NCI-H1048 (cell line): ENCODE measurements at regions not wholly inside any gene's neighbourhood (a gene's known extent, or its start where the extent isn't known, plus 50 kb on each side); places are given as distances from the start of the nearest gene placed in this dataset.
A peak's percentile ranks its signal among the peaks of the same experiment; 100 is the strongest.
"Not testable (repeated sequence)": the region's sequence is repeated elsewhere in the genome, so short reads cannot be mapped to it uniquely, and the experiment has no call there.

Experiments
- DNase-seq: peaks from one replicate; lab custom pipeline; 2025; lab: John Stamatoyannopoulos, UW

DNA sequence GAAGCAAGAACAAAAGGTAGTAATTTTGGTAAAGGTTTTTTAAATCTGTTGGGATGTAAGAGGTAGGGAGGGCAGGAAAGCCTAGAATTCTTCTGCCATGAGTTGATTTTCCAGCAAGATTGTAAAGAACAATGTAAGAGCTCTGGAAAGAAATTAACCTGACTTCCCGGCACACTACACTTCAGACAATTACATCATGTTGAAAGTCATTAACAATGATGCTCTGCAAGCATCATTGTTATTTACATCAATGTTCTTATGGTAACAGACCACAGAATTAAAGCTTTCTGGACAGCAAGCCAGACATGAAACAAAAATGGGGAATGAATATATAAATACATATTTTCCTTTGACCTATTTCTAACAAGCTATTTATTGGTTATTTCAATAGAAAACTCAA is 342.2 kb downstream of the CEP170 start:
- DNase-seq = not testable (repeated sequence)

DNA sequence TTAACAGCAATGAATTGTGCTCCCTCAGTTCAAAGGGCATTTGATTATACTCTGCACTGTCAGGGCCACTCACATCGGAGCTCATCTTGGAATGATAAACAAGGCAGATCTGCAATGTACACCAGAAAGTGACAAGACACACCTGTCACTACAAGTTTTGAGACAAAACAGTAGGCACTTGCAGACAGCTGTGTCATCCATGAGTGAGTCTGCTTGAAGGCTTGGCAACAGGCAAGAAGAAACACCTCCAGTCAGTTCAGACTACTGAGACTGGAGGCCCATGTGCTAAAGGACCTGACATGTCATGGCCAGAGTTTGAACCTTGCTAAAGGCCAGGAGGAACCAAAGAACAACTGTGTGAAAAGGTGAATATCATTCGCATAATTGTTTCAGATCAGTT is 354.5 kb downstream of the CEP170 start:
- DNase-seq = not testable (repeated sequence)

DNA sequence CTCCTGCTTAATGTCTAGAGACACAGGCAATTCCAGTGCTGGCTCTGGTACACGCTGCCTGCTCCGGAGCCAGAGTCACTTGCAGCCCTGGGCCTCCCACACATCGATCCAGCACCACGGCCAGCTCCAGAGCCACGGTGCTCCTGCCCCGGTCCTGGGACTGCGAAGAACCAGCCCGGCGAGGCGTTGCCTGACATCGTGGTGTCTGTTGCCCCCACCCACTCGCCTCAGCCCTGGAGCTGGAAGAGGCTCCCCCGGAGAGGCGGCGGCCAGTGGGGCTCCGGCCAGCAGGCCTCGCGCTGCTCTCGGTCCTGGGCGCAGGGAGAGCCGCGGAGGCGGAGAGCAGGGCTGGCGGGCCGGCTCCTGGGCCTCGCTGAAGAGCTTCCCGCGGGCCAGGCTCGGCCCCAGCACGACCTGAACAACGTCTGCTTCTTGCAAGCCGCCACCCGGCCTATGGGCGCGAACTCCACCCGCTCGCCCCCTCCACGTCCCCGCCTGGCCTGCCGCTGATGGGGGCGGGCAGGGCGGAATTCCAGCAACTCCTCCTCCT is 364.8 kb downstream of the CEP170 start:
- no peak for DNase-seq

DNA sequence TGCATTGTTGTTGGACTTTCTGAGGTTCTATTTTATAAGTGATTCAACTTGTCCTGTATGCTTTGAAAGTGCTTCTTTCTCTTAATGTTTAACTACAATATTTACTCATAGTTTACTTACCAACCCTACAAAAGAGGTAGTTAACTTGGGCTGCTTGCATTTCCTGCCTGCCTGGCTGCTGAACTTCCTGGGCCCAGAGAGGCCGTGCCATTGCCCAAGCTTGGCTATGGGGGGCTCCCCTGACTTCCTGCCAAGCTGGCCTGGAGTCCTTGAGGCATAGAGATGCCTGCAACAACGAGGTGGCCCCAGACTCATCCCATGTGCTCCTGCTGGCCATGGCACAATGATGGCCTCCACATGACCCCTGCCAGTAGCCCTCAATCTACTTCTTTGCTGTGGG is 361.6 kb upstream of the PLD5 start:
- no peak for DNase-seq

DNA sequence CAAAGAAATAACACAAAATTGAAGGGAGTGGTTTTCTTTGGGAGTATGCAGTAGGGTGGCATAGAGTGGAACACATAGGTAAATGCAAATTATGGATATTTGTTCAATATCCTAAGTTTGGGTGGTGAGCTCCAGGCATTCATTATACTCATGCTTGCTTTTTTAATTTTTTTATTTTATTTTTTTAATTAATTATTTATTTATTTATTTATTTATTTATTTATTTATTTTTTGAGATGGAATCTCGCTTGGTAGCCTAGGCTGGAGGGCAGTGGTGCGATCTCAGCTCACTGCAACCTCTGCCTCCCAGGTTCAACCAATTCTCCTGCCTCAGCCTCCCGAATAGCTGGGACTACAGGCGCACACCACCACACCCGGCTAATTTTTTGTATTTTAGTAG is 355.5 kb upstream of the PLD5 start:
- DNase-seq = not testable (repeated sequence)

DNA sequence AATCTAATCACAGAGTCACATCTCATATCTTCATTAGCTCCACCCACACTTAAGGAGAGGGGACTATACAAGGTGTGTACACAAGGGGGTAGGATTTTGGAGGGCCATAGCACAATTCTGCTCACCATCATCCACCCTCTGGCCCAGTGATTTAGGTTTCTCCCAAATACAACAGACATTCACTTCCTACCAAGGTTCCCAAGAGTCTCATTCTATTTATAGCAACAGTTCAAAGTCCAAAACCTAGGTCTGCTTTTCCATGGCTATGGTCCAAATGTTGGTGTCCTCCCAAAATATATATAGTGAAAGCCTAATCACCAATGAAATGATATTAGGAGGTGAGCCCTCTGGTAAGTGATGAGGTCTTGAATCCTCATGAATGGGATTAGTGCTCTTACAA is 353.2 kb upstream of the PLD5 start:
- no peak for DNase-seq

DNA sequence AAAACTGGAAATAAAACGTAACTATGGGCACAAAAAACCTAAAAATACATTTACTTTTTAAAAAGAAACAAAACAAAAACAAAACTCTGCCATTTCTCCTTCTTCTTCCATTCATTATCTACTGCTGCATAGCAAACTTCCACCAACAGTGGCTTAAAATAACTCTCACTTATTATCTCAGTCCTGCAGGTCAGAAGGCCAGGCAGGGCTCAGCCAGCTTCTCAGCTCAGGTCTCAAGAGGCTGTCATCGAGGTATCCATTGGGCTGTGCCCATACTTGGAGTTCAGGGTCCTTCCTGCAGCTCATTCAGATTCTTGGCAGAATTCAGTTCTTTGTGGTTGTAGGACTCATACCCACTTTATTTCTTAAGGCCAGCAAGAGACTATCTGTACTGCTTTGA is 352.7 kb upstream of the PLD5 start:
- DNase-seq = no peak

DNA sequence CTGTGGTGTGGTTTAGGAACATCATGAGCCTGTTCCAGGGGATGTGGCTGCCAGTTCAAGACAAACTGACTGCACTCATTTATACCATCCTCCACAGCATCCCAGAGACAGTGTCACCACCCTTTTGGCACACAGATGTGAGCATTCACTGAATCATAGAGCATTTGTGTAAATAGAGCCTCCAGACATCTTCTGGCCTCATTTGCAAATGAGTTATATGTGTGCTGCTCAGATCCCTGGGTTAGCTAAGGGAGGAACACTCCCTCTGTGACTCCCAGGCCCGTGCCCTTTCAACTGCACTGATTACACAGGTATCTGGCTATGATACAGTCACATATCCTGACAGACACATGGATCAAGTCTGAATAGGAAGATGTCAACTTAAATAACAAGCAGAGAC is 351.5 kb upstream of the PLD5 start:
- no peak for DNase-seq

DNA sequence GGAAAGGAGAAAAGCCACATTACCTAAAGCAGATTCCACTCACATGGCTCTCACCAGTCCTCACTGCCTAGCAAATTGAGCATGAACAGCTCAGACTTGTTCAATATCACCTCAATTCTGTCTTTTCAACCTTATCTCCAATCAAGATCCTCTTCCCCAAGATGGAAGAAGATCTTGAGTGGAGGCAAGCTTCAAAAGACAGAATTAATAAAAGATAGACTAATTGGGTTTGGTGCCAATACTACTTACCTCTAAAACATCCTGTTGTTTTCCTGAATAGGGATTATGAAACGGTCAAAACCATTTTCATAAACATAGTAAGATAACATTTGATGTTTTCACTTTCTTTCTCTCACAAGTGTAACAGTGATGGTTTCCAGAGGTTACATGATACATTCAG is 349.2 kb upstream of the PLD5 start:
- no peak for DNase-seq

DNA sequence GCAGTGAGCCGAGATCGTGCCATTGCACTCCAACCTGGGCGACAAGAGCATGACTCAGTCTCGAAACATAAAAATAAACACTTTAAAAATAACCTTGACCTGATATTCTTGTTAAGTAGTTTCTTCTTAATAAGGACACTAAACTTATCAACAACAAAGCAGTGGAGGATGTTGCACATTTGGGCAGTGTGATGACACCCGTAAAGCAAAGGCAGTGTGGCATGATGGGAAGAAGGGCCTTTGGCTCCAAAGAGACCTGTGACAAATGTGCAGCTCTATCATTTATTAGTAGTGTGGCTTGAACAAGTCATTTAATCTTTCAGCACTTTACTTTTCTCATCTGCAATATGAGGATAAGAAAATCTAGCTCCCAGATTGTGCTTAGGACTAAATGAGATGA is 348.0 kb upstream of the PLD5 start:
- DNase-seq = no peak

DNA sequence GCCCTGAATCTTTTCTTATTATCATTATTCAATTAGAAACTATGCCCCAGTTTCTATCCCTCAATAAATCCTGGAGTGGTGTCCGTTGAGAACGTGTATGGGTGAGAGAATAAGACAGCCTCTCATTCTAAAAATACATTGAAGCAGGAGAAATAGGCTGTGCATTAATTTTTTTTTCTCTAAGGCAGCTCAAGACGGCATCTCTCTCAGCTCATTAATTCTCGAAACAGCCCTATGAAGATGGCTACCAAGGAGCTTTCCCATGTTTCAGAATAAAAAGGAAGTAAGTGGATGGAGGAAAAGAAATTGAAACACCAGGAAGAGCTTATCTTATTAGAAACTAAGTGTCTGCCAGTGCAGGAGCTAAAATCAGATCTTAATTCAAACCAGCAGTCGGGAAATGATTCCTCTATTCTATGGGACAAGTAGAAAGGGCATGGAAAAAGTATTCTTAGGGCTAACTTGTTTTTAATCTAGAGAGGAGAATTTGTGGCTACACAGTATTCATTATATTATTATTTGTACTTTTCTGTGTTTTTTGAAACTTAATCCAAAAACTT is 347.1 kb upstream of the PLD5 start:
- no peak for DNase-seq

DNA sequence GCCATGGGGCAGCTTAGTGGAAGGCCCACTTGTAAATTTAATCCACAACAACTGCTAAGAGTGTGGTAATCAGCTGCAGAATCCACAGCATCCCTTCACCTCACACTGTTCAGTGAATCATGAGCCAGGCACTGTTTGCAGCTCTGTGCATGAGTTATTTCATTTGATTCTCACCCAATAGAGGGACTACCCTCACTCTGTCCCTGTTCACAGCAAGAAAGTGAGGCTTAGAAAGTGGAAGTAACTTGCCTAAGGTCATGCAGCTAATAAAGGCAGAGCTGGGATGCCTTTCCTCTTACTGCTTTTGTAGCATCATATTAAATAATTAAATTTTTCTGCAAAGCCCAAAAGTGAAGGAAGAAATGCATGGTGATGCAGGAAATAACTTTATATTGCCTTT is 346.5 kb upstream of the PLD5 start:
- no peak for DNase-seq

DNA sequence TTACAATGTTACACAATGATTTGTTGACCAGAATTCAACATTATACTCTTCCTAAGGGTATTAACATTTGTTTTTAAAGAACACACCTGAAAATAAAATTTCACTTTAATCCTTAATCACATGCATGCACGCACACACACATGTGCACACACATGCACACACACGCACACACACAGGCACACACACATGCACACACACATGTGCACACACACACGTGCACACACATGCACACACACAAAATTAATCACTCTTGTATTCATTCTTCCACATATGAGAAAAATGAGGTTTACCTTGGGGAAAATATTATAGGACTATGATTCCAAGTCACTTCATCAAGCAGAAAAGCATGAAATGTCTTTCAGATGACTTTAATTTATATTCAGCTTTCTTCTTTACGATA is 331.8 kb upstream of the PLD5 start:
- DNase-seq = no peak

DNA sequence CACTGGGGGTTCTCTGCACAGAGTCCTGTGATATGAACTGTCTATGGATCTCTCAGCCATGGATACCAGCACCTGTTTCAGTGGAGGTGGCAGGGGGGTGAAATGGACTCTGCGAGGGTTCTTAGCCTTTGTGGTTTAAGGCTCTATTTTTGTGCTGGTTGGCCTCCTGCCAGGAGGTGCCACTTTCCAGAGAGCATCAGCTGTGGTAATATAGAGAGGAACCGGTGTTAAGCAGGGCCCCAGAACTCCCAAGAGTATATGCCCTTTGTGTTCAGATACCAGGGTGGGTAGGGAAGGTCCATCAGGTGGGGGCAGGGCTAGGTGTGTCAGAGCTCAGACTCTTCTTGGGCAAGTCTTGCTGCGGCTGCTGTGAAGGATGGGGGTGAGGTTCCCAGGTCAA is 330.0 kb upstream of the PLD5 start:
- DNase-seq = no peak

DNA sequence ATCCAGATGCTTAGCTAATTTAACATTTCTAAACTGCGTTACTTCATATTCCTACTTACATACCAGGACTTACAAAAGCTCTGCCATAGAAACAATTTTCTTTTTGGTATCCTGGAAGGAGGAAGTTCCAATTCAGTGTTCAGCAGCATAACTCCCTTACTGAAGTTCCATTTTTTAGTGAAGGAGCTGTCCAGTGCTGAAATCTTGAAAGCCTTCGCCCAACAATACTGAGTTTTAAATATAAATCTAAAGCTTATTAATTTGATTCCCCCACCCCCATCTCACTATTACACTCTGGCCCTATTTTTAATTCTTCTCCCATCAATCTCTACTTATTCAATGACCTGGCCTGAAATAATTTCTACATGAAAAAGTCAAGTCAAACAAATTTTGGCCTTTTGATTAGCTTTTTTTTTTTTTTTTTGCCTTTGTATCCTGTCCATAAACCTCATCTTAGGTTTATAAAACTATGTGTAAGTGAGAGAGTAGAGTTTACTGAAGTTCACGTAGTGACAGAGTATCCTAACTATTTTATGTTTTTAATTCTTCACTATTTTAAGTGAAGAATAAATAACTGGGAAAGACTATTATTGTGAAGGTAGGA is 323.0 kb upstream of the PLD5 start:
- peak; percentile 24 for DNase-seq

DNA sequence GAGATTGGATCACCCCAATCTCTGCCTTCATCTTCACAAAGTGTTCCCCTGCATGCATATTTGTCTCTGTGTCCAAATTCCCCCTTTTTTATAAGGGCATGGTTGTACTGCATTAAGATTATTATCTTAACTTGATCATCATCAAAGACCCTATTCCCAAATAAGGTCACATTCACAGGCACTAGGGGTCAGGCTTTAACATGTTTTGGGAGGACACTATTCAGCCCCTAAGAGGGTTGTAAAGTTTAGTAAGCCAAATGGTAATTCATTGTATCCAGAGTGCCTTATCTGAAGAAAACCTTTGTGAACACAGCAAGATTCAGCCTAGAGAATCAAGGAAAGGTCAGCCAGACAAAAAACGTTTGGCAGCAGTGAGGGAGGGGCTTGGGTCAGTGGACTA is 317.6 kb upstream of the PLD5 start:
- no peak for DNase-seq

DNA sequence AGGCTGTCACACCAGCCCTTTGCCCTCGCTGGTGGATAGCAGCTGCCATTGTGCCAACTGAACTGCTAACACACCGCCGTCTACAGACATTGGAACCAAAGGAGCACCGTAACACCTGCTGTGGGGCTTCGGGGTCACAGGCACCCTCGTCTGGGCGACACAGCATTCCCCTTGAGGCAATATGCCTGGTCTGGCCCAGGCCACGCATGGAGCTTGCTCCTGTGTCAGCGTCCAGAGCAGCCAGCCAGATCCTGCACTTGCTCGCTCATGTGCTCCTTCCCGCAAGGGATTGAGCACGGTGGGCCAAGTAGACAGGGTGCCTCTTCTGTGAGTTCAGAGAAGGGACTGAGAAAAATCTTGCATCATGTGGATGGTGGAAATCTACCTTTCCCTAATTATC is 314.6 kb upstream of the PLD5 start:
- DNase-seq = no peak

DNA sequence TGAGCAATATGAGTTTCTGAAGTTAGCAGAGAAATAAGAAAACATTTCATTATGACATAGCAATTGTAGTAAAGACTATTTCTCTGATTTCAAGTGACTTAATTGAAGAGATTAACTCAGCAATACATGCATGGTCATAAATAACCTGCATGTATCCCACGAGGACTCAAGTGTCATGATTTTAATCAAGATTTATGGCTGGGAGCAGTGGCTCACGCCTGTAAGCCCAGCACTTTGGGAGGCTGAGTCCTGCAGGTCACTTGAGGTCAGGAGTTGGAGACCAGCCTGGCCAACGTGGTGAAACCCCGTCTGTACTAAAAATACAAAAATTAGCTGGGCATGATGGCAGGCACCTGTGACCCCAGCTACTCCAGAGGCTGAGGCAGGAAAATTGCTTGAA is 311.9 kb upstream of the PLD5 start:
- no peak for DNase-seq

DNA sequence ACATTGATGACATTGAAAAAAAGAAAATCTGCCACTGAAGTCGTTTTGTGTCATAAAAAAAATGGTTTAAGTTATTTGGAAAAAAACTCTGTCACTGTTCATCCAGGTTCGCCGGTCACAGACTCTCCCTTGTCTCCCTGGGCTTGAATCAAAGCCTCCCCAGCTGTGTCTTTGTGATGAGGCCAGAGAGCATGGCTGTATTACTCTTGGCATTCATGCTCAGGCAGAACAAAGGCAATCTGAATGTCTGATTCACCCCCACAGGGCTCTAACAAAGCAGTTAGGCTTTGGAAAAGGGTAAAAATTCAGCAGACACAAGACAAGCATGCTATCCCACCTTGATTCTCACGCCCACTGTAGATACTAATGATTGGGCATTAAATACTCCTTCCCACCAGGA is 304.3 kb upstream of the PLD5 start:
- DNase-seq = no peak

DNA sequence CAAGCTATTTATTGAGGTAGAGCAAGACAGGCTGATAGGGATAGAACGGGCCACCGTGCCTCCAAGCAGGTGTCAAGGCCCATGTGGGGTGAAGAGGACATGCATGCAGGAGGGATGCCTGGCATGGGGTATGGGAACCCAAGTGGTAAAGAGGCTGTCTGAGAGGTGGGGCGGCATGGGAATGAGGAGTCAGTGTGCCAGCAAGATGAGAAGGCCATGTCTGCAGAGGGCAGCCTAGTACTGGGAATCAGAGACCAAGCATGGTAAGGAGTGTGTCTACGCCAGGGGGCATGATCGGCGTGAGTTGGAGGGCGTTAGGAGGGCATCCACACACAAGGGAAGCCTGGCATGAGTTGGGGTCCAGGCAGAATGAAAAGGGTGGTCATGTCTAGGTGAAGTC is 303.7 kb upstream of the PLD5 start:
- no peak for DNase-seq

DNA sequence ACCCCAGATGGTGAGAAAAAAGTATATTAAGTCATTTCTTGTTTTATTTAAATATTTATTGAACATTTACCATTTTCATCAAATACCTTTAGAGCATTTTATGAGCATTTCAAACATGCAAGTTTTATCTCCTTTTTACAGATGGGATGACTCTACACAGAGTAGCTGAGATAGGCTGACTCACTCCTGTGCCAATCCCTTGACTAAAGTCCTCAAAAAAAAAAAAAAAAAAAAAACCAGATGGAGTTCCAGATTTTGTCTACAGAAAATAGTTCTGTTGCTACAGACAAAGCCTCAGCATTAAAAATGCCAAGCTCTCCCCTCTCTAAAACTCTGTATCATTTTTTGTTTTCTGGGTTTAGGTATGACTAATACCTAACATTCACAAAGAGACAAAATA is 303.0 kb upstream of the PLD5 start:
- DNase-seq = no peak

DNA sequence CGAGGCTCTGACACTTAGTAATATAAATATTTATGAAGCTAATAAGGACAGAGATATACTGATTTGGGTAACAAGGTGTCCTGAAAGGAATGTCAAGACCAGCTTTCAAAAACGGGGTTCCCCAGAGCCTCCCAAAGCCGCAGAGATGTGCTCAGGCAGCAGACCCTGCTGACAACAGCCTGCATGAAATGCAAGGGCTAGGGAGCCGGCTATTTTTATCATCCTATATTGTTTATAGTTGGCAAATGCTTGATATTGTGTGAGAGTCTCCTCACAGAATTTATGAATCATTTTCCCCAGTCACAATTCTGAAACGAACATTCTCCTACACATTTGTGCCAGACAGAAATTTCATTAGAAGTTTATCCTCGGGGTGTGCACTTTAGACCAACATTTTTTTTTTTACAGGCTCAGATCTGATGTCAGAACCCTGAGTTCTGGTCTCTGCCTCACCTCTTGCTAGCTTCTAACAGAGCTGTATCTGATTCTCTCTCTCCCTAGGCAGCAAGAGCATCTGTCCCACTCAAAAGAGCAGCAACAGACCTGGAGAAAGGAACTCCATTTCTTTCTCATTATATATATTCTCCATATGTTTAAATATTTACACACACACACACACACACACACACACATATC is 302.3 kb upstream of the PLD5 start:
- DNase-seq = no peak

DNA sequence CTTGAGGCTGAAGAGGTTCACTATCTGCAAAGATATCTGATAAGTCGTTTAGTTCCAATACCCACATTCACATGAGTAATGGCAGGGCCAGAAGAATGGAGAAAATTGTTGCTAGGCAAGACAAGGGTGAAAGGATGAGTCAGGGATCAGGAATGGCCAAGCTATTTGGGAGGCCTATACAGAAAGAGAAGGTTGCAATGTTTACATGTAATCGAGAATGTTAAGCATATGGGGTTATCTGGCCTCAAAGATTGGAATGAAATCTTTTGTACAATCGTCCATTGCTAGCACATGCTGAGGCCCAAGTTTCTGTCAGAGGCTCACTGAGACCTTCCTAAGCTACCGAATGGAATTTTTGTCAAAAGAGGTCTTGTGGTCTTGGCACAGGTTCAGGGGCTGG is 299.9 kb upstream of the PLD5 start:
- no peak for DNase-seq
